RWPE1 (cell line): ENCODE measurements at regions not wholly inside any gene's neighbourhood (a gene's known extent, or its start where the extent isn't known, plus 50 kb on each side); places are given as distances from the start of the nearest gene placed in this dataset.
A peak's percentile ranks its signal among the peaks of the same experiment; 100 is the strongest.

Experiments used
- CTCF ChIA-PET: fragments of 350-600 bp; sonication (Branson Sonifier 250); formaldehyde crosslinking; extraction: SDS; loops from one replicate; lab custom pipeline; 2021; lab: Yijun Ruan, JAX
- POLR2A ChIA-PET: fragments of 400-600 bp; formaldehyde crosslinking; extraction: SDS; loops from one replicate; lab custom pipeline; 2020; ENCODE audit warnings: antibody characterized with exemption; ENCODE audit not compliant: low non-redundant PET; lab: Yijun Ruan, JAX
- DNase-seq: peaks from one replicate; pipeline ENCODE4 v3.0.0; 2012; ENCODE audit warnings: low spot score
- H3K27ac ChIP-seq: fragments of 450-650 bp; 2 replicates; pipeline ENCODE4 v1.5.1; 2017
- CTCF ChIP-seq: fragments of 450-650 bp; conservative IDR thresholded peaks from 2 replicates; pipeline ENCODE4 v1.5.1; 2017; ENCODE audit warnings: low read depth, mild to moderate bottlenecking

- CTCF ChIA-PET = no interaction called here
- no peak for TF ChIP-seq CTCF
- H3K27ac ChIP-seq = peak overlapping the region; percentile 91
- peak; percentile 91 for DNase-seq
- POLR2A ChIA-PET = no interaction called here
These were observed 50.2 kb upstream of the CTAGE1 start for GRCh38 chr18:22467760-22468553.

- H3K27ac ChIP-seq = peak overlapping the region; percentile 91
- ChIA-PET POLR2A (no interaction called here), CTCF (no interaction called here)
- TF ChIP-seq CTCF = no peak
- DNase-seq = no peak
These were observed 50.8 kb upstream of the CTAGE1 start for GRCh38 chr18:22468554-22468891.

GRCh38 chr18:22469061-22469734 lies 51.5 kb upstream of the CTAGE1 start:
- CTCF ChIA-PET = no interaction called here
- TF ChIP-seq CTCF = no peak
- POLR2A ChIA-PET = no interaction called here

GRCh38 chr18:22469926-22470247 lies 52.2 kb upstream of the CTAGE1 start:
- CTCF ChIA-PET = no interaction called here

More at GRCh38 chr18:22469061-22469734, 51.5 kb upstream of the CTAGE1 start:
- DNase-seq = no peak
- H3K27ac ChIP-seq = peak overlapping the region; percentile 91; the same call in 1 of the 2 replicates

GRCh38 chr18:22470248-22471235 lies 52.8 kb upstream of the CTAGE1 start:
- no peak for TF ChIP-seq CTCF
- ChIA-PET CTCF (no interaction called here), POLR2A (no interaction called here)
- no peak for DNase-seq
- H3K27ac ChIP-seq = peak overlapping the region; percentile 25; the same call in 1 of the 2 replicates

More at GRCh38 chr18:22469926-22470247, 52.2 kb upstream of the CTAGE1 start:
- DNase-seq = no peak
- TF ChIP-seq CTCF = no peak
- H3K27ac ChIP-seq = no peak overlapping the region
- POLR2A ChIA-PET = no interaction called here

- TF ChIP-seq CTCF = no peak
- CTCF ChIA-PET = no interaction called here
- POLR2A ChIA-PET = no interaction called here
- no peak overlapping the region for H3K27ac ChIP-seq
- no peak for DNase-seq
These were observed 53.9 kb upstream of the CTAGE1 start for GRCh38 chr18:22471546-22472131.
